Right renal pelvis (tissue), 4 donors: ENCODE measurements at regions not wholly inside any gene's neighbourhood (a gene's known extent, or its start where the extent isn't known, plus 50 kb on each side); places are given as distances from the start of the nearest gene placed in this dataset.
"Not testable (repeated sequence)": the region's sequence is repeated elsewhere in the genome, so short reads cannot be mapped to it uniquely, and the experiment has no call there.

Experiments
- DNase-seq, 4 donors: peaks; one replicate each; pipeline ENCODE4 v3.0.0-alpha.2; 2013; ENCODE audit warnings: low read depth in 4 of 4, low spot score in 3 of 4, missing footprints in 1 of 4

DNA sequence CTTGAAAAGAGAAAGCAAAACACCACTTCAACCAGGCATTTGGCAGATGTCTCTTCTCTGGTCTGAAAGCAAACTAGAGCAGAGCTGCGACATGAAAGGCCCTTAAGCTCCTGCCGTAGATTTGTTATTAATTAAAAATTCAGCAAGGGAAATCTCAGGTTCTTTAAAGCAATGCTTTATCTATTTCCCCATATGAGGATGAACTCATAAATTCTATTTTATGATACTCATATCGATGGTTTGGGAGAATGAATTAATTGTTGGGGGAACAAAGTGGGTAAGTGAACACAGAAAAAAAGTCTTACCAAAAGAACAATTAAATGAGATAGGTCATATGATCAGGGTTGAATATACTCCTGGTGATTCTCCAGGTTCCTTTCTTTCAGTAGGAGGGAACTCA, 464.7 kb upstream of the SLC35B3 start:
- DNase-seq, result no peak

DNA sequence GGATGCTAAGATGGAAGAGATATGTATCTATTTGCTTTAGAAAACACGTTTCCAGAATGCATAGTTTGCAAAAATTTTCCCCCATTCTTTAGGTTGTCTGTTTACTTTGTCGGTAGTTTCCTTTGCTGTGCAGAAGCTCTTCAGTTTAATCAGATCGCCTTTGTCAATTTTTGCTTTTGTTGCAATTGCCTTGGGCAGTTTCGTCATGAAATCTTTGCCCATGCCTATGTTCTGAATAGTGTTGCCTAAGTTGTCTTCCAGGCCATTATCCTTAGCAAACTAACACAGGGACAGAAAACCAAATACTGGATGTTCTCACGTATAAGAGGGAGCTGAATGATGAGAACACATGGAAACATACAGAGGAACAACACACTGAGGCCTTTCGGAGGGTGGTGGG, 454.2 kb upstream of the SLC35B3 start:
- no peak for DNase-seq

DNA sequence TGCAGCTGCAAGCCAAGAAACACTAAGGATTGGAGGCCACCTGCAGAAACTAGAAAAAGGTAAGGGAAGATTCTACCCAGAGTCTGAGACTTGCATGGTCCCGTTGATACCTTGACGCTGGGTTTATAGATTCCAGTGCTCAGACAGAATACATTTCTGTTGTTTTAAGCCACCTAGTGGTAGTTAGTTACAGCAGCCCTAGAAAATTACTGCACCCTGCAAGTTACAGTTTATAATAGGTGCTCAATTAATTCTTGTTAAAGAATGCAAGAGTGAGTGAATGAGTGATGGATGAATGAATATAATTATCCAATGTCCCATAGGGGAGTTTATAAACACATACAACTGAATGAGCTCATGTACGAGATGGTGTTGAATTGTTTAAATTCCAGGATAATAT, 453.1 kb upstream of the SLC35B3 start:
- DNase-seq, result no peak

DNA sequence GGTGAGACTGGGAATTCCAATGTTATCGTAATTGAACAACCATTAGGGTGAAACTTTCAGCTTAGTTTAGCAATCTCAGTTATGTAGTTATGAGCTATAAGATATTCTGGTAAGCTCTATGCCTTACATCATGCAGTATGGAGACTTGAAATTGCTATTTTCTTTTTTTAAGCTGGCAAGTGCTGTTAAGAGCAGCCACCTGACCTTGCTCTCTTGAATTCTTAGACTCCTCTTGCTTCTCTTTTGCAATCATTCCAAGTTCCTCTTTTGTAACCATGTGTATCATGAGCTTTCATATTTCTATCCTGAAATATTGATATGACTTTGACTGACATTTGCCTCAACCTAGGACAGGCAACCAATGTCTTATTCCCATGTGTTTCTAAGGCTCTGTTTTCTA, 446.3 kb upstream of the SLC35B3 start:
- no peak for DNase-seq

DNA sequence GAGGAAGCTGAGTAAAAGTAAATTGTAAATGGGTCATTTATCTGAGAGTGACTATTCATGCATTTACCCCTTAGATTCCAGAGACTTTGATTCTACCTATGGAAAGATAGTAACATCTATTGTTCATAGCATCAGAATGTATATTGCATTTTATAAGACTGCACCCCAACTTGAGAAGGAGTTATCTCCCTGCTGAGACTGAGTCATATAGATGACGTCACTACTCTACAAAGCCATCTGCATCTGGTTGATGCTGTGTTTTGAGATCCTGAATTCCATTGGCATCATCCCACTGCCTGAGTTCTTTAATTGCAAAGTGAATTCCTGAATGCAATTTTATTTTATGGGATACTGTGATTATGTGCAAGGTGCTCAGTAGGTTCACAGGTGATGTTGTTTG, 444.0 kb upstream of the SLC35B3 start:
- DNase-seq, result no peak

DNA sequence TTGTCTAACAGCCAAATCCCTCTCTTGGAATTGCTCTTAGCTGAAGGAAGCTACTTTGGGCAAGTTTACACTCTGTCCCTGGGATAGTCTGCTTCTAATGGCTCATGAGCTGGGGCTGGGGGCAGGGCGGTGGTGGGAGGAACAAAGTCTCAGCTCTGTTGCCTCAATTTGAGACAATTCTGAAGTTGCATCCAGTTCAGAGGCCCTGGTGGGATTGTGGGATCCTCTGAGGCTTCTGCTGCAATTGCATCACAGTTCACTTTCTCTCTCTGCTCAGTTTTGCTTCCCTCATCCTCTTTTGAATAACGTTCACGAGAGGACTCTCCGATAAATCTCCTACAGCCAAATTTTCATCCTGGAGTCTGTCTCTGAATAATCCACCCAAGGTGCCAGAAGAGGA, 440.6 kb upstream of the SLC35B3 start:
- DNase-seq, result no peak

DNA sequence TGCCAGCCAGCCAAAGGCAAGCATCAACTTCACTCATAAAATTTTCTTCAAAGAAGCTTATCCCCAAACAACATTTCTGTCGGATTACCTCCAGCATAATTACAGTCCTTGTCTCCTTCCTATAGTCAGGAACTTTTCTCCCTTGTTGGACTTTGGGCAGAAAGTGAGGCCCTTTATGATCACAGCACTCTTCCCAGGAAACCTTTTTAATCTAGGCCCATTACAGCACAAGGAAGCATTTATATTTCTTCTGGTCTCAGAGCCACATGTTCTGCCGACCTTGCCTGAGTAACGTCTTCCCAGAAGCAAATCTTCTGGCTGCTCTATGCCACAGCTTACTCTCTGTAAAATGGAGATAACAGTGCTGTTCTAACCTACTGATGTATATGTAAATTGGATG, 437.2 kb upstream of the SLC35B3 start:
- DNase-seq, result no peak

DNA sequence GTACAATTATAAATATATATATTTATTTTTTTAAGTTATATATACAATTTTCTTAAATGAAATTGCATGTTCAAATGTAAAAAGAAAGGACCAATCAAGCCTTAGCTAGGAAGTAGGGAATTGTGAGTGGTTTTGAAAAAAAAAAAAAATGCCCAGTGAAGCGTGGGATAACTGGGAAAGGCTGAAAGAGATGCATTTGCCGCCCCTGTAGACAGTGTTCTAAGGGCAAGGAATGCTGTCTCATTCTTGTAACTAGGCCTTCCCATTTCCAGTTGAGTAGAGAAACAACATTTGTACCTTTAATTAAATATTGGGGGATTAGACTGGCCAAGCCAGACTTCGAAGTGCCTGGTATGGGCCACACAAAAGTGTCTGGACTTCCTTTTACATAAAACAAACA, 430.1 kb upstream of the SLC35B3 start:
- no peak for DNase-seq

DNA sequence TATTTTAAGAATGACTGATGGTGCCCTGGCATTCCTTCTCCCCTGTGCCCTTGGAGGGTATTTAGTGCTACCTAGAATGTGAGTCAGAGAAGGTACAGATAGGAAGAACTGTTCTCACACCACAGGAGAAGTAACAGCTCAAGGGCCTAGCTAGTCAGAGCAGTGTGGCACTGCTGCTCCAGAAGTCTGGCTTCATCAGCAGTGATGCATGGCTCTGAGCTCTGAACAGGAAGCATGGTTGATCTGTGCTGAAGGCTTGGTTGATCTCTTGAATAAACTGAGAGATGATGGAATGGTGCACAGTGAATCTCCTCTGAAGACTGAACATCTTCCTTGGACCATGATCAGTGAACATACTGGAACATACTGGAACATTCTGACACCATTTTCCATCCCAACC, 425.3 kb upstream of the SLC35B3 start:
- no peak for DNase-seq

DNA sequence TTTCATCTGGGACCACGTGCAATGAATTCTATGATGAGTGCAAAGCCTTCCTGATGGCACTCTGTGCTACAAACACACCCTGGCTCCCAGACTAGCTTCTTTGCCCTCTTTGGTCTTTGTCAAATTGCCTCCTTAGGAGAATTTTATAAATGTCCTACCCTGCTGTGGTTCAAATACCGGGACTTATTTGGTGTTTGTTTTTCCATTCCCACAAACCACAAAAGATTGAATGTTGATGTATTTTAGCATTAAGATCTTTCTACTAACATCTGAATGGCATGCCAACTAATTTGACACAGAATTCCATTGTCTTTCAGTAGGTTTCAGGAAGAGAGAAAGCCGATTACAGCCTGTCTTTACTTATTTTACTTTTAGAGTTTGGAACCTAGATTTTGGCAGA, 424.2 kb upstream of the SLC35B3 start:
- no peak for DNase-seq

DNA sequence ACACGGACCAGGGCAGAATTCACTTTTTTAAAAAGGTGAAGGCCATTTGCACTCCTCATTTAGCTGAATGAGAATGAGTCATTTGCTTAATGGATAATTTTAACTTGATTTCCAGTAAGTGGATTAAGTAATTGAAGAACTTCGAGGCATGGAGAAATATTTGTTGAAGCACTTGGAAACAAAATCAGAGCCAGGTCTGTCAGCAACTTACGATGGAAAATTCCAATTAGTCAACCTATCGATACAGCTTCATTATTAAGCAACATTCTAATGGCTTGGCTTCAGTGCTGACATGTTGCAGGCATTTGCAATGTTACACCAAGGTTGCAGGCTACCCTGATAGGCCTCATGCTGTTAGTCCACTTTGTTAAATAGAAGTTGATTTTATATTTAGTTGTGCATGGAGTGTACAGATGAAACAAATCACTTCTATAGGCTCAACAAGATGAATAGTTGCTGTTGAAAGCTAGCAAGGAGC, 423.5 kb upstream of the SLC35B3 start:
- DNase-seq, result no peak

DNA sequence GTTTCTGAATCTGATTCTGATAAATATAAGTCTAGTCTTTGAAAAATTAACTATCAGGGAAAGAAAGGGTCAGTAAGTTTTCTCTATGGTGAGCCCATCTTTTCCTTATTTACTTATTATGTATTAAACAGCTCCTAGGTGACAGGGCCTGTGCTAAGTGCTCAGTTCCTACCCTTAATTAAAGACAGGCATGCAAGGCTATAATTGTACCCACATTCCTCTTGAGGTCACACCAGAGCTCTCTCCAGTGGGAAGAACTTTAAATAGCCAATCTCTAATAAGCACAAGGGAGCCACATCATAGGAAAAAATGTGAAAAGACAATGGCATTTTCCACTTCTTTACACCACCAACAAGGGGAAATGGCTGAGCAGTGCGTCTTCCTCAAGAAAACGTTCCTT, 421.8 kb upstream of the SLC35B3 start:
- DNase-seq, result no peak

DNA sequence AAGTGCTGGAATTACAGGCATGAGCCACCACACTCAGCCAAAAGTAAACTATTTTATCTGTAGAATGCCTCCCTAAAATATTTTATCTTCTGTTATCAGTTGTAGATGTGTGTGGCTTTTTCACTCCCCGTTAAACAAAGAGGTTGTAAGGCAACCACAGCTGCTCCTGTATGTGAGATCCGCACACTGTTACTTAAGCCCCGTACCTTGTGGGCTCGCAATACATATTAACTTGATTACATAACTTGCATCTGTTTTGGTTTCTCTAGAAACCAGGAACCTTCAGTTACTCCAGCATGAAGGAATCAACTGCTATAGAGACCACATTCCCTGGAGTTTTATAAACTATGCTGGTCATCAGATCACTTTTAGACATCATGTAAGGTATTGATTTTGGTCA, 420.1 kb upstream of the SLC35B3 start:
- DNase-seq, result no peak

DNA sequence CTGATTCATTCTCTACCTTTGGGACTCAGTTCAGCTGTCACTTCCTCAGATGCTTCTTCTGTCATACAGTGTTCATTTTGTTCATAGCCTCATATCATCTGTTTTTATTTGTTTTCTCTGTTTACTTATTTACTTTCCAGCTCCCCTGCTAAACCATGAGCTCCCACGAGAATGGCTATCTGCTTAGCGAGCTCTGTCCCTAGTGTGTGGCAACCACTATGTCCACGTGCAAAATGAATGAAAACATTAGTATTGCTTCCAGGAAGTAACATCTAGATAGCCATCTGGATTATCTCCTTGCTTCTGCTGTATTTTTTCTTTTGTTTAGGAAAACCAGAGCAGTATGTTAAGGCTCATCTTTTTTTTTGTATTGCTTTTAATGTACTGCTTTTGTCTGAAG, 417.0 kb upstream of the SLC35B3 start:
- no peak for DNase-seq

DNA sequence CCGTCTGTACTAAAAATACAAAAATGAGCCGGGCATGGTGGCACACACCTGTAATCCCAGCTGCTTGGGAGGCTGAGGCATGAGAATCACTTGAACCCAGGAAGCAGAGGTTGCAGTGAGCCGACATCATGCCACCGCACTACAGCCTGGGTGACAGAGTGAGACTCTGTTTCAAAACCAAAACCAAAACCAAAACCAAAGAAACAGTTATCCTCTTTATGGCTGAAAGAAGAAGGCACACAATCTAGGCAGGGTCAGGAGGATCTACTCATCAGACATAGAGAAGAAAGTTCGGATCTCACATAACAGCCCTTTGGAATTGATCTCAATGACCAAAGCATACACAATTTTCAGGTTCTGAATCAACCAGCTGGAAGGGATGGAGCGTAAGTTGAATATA, 411.3 kb upstream of the SLC35B3 start:
- not testable (repeated sequence) for DNase-seq

DNA sequence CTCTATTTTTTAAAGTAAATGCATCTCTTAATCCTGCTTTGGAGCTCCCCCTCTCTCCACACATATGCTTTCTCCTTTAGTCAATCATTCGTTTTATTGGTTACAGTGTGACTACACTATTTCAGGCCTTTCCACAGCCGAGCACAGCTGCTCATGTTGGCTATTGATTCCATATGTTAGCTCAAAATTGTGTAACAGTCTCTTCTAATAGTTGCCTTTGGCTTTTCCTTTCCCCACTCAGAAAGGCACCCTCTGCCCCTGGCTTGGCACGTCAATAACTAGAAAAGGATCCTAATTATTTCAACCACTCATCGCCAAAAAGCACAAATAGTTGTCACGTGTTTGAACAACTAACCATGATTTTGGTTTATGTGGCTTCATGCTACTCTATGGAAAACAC, 410.3 kb upstream of the SLC35B3 start:
- DNase-seq, result peak in 1 of 4 donors; percentile 12

DNA sequence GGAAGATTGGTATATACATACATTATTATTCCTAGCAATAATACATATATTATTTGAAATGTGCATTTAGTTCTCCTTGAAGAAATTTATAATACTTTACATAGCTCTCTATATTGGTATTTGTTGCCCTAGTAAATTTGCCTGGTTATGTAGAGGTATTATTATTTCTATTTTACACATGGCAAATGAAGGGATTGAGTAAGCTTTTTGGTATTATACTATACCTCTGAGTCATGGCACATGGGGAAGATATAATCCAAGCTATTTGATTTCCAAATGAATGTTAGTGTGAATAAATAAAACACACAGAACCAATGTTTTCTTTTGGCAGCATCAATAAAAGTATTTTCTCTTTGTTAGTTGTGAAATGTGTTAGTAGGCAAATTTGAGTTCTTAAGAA, 409.6 kb upstream of the SLC35B3 start:
- DNase-seq, result no peak

DNA sequence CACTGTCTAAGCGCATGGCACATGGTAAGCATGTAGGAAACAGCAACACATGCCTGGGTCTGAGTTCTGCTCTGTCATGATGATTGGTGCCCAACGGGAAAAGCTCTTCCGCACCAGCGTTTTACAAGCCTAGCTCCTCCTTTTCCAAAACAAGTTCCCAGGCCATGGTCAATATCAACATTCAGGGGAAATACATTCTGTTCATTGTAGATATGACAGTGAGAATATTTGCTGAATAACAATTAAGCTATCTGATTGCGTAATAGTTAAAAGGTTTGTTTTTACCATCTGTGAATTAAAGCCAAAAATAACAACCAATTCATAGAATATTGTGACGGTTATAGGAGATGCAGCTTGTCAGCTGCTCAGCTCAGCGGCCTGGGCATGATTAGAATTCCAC, 404.3 kb upstream of the SLC35B3 start:
- DNase-seq, result no peak

DNA sequence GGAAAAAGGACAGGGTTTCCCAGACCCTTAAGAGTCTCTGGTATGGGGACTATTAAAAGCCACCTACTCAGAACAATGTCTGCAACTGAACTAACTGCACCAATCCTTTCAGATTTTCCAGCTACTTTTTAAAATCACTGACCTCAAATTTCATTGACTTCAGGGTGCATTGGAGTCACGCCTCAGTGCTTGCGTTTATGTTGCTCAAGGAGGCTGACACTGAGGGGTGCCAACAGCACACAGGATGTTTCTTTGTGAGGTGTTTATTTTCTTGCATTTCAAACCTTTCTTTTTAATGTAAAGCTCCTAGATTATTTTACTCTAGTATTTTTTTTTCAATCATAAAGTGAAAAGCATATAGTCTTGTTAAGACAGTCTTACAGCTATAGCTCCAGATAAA, 402.0 kb upstream of the SLC35B3 start:
- DNase-seq, result no peak

DNA sequence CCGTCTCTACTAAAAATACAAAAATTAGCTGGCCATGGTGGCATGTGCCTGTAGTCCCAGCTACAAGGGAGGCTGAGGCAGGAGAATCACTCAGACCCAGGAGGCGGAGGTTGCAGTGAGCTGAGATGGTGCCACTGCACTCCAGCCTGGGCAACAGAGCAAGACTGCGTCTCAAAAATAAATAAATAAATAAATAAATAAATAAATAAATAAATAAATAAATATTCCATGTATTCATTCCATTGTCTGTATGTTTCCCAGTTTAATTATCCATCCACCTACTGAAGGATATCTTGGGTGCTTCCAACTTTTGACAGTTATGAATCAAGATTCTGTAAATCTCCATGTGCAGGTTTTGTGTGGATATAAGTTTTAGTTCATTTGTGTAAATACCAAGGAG, 397.4 kb upstream of the SLC35B3 start:
- DNase-seq, result not testable (repeated sequence)

DNA sequence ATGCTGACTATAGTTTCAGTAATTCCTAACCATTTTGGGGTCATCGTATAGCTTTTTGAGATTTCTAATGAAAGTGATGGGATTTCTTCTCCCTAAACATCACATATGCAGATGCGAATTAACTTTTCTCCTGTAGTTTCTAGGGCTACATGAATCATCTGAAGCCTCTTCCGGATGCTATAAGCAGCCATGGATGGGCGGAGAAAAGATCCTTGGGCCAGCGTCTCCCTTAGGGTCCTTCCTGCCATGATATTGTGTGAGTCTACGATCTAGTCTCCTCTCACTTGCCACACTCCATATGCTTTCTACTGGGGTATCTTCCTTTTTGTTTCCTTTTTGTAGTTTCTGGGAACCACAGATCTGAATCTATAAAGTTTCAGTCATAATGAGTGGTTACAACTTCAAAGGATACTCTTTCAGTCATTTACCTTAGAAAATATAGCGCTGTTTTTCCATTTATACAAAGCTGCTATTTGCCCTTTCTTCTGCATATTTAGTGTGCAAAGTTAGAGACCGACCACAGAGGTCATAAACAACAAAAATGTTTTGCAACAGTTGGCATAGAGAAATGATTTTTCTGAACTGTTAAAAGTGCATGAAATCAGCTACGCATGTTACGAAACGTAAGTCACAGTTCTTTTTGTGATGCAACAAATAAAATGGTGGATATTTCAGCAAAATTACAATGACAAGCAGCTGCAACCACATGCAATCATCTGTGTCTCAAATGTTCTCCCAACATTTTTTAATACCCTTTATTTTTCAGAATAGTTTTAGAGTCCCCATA, 396.2 kb upstream of the SLC35B3 start:
- DNase-seq, result no peak

DNA sequence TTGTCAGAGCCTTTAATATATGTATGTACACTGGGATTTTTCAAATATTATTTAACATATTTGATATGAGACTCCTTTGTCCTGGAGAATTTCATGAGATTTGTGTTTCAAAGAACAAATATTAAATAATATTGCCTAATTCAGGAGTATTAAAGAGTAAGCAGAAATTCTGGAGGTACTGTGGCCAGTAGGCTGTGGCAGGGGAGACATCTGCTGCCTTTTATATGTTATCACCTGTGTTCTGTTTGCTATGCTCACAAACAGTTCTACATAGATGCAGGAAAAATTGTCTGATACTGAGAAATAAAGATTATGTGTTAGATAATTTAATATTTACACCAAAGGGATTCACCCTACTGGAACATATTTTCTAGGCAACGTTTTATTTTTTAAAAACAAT, 395.4 kb upstream of the SLC35B3 start:
- no peak for DNase-seq

DNA sequence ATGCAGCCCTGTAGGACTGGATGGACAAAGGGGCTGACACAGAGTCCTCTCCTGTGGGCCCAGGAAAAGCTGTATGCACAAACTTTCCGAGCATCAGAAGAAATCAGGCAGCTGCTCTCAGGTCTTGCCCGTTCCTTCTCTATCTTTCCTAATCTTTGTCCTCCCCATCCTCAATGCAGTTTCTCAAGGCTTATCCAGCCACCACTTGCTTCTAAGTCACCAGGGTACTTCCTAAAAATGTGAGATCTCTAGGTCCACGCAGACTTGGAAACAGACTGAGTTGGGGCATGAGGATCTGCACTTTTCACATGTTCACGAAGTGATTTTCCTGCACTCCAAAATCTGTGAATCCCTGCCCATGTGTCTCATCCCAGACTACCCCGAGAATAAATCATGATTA, 394.5 kb upstream of the SLC35B3 start:
- DNase-seq, result no peak
